CD4-positive, alpha-beta T cell treated with Interleukin-10 for 1 hour (primary cell): ENCODE measurements at regions not wholly inside any gene's neighbourhood (a gene's known extent, or its start where the extent isn't known, plus 50 kb on each side); places are given as distances from the start of the nearest gene placed in this dataset.

Experiments
- DNase-seq: peaks from one replicate; pipeline ENCODE4 v3.0.0-alpha.2; 2020

DNA sequence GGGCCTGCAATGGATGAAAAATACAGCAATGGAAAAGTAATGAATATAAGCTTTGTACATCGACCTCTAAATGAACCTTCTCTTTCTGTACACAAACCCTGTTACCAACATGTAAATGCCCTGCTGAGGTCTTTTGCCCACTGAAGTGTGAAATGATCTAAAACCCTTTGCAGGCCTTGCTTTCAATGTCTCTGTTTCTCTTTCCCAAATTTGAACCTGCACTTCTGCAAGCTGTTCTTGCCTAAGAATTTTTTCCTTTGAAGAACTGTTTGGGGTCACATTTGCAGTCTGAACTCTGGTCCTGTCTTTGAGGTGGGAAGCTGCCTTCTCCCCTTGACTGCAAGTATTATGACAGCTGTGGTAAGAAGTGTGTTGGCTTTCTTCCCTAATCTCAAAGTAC lies 1237.1 kb downstream of the FAM181B start:
- no peak for DNase-seq

DNA sequence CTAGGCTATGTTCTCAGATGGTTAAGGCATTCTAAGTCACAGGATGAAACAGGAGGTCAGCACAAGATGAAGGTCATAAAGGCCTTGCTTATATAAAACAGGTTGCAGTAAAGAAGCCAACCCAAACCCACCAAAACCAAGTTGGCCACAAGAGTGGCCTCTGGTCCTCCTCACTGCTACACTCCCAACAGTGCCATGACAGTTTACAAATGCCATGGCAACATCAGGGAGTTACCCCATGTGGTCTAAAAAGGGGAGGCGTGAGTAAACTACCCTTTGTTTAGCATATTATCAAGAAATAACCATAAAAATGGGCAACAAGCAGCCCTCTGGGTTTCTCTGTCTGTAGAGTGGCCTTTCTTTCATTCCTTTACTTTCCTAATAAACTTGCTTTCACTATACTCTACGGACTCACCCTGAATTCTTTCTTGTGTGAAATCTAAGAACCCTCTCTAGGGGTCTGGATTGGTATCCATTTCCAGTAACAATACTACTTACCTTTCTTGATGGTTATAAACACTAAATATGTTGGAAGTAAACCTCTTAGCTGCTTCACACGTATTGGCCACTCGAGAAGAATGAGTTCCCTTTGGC lies 1237.9 kb downstream of the FAM181B start:
- DNase-seq: no peak

DNA sequence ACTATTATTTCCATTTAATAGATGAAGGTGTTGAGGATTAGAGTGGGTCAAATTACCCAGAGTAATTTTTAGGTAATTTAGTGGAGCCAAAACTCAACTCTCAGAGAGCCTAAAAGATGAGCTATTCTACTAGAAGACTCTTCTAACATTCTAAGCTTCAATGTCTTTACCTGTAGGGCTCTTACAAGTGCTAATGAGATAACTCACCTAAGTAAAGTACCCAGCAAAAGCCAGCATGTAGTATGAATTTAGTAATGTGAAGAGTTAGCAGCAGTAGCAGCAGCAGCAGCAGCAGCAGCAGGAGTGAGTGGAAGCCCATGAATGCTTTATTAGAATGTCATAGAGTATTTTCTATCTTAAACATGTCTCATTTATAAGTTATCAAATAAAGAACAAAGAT lies 1239.2 kb downstream of the FAM181B start:
- DNase-seq: no peak

DNA sequence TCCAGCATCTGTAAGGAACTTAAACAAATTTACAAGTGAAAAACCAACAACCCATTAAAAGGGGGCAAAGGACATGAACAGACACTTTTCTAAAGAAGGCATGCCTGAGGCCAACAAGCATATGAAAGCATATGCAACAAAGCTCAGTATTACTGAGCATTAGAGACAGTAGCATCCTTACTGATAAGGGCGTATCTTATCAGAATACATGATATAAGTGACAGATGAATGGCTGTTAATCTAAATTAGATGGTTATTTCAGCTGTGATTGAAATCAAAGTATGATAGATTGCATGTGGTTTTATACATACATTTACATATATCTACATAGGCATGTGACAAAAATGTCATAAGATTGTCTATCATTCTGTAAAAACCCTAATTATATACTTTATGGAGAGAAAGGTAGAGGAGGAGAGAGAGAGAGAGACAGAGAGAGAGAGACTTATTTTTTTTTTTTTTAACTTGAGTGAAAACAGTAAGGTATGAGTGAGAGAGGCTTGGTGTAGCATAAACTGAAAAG lies 1240.7 kb downstream of the FAM181B start:
- DNase-seq: no peak

DNA sequence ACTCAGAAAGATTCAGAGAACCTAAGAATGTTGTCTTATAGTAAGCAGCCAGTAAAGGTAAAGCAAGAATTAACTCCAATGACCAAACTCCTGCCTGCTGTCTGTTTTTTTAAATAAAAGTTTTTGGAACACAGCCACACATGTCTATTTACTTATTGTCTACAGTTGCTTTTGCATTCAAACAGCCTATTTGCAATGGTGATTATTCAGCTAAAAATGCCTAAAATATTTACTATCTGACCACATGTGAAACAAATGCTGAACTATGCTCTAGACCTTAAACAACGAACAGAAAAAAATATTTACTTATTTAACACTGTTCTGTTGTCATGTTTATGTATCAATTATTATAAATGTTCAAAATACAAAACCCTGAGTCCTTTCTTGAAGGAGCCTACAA lies 1246.6 kb downstream of the FAM181B start:
- no peak for DNase-seq

DNA sequence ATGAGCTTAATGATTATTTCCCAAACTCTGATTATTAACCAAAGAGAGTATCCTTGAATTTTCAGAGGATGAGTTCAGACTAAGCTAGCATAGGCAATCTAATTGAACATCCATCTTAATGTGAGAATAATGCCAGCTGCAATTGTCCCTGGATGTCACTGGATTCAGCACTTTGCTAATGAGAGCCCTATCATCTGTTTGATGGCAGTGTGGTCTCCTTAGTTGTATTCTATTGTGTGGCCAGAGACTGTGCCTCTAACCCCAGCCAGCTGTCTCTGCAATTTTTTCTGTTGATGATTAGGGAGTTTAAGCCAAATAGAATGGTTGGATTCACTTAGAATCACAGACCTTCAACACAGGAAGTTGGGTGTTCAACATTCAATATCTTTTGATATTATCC lies 1249.5 kb downstream of the FAM181B start:
- no peak for DNase-seq

DNA sequence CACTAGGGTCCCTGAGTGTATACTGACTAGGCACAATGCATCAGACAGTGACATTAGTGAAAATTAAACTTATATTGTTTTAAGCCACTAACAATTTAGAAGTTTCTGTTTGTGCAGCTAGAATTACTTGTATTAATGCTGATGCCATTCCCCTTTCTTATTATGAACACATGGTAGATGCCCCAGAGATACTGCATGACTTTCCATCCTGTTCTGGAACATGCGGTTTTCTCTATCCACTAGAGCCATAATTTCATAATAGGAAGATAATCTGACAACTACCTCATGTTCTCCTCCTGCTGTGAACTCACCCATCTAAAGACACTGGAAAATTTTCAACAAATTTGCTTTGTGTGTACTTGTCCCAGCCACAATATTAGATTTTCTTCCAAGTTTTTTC lies 1256.4 kb downstream of the FAM181B start:
- DNase-seq: no peak

DNA sequence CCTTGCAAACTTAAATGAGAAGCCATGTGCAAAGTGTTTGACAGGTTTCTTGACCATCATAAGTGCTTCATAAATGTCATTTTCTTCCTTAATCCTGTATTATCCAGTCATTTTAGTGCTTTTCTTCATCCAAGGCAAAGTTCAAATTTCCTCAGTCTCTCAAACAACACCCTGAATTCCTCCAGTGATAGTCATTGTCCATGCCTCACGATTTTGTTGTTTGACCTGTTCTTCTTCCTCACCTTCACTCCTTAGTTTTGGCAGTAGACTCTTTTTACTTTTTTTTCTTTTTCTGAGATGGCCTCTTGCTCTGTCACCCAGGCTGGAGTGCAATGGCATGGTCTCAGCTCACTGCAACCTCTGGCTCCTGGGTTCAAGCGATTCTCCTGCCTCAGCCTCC lies 1257.3 kb downstream of the FAM181B start:
- no peak for DNase-seq

DNA sequence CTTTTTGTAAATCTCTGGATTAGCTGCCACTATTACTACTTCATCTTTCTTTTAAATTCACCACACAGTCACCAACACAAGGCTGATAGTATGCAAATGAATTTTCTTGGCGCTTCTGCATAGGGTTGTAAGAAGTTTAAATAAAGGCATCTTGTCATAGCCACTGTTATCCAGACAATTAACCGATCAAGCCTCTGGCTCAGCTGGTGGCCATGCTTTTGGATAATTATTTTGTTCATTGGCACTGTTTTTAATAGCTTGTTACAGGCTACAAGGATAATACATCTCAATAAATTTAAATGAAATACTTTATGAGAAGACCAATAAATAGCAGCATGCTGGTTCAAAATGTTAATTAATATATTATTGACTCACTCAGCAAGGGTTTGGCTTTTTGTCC lies 1261.0 kb downstream of the FAM181B start:
- DNase-seq: no peak

DNA sequence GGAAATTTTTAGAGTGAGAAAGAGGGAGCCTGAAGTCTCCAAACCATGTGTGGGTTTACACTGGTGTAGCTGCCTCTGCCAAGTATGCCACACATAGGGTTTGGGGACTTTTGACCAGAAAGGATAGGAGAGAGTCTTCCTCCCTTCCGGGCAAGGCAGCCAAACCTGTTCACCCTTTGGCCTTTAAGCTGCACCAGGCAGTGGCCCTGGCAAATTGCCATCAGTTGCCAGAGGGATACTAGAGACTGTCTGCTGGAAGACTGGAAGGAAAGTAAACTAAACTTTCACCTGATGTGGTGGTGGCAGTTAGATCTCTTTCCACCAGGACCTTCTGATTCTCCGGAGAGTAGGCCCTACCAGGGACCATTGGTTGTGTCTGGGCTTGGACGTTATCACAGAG lies 1263.2 kb downstream of the FAM181B start:
- no peak for DNase-seq

DNA sequence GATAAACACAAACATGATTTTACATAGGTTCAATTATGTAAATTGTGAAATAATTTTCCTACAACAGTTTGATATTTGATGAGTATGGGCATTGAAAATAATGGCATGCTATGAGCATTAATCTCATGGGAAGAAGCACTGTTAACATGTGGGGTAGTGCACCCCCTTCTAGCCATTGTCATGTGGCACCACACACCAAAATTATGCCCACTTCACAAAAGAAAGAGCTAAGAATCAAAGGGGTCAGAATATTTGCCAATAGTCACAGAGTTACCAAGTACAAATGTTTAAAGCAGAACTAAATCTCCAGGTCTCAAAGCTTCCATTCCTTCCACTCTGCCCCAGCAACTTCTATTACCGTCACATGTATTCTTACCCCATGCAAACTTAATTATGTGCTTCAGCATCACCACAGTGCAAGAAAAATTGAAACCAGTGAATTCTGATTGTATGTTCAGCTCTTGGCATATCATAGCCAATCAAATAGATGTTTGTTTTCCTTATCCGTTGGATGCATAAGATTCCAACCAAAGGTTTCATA lies 1273.8 kb downstream of the FAM181B start:
- no peak for DNase-seq

DNA sequence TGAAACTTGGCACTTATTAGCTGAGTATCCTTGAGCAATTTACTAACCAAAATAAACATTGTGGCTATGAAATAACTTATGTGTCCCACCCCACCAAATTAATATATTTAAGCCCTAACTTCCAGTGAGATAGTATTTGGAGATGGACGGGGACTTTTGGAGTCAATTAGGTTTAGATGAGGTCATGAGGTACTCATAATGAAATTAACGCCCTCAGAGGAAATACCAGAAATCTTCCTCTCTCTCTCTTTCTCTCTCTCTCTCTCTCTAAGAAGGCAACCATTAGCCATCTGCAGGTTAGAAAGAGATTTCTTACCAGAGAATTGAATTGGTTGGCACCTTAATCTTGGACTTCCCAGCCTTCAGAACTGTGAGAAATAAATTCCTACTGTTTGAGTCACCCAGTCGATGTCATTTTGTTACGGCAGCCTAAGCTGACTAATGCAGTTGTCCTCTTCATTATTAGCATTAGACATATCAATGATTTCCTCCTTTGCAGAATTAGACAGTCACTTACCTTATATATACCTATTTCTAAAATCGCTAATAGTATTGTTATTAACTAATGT lies 1284.0 kb downstream of the FAM181B start:
- DNase-seq: no peak

DNA sequence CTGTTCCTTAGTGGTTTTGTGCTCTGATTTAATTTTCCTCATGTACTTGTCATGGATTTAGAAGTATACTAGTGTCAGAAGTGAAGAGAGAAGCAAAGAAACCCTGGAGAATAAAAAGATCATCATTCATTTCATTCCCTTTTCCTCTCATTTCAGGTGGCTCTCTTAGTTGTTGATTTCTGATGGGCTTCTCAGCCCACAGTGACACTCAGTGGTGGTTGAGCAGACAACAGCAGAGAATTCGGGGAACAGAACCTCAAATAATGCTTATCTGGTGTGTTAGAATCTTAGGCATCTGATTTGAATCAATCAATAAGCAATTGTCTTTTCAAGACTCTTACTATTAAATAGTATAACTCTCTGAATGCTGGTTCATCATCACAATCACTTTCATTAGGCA lies 1289.4 kb downstream of the FAM181B start:
- no peak for DNase-seq

DNA sequence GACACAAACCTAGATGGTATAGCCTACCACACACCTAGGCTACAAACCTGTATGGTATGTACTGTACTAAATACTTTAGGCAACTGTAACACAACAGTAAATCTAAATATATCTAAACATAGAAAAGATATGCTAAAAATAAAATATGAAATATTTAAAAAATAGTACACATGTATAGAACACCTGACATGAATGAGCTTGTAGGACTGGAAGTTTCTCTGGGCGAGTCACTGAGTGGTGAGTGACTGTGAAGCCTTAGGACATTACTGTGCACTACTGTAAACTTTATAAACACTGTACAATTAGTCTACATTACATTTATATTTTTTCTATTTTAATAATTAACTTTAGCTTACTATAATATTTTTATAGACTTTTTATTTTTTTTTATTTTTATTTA lies 1301.3 kb downstream of the FAM181B start:
- no peak for DNase-seq

DNA sequence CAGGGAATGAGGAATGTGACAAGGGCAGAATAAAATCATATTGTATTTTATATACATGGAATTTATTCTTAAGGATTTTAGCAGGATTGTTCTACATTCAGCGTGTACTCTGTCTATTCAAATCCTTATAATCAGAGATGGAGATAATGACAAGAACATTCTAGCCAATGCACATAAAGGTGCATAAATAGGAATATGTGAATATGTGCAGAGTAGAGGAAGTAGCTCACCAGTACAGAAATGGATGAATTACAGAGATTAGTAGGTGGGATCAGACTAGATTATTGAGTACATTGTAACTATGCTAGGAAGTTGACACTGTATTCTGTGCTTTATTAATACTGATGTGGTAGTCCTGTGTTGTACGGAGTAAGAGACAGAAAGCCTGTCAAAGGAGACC lies 1308.8 kb downstream of the FAM181B start:
- no peak for DNase-seq

DNA sequence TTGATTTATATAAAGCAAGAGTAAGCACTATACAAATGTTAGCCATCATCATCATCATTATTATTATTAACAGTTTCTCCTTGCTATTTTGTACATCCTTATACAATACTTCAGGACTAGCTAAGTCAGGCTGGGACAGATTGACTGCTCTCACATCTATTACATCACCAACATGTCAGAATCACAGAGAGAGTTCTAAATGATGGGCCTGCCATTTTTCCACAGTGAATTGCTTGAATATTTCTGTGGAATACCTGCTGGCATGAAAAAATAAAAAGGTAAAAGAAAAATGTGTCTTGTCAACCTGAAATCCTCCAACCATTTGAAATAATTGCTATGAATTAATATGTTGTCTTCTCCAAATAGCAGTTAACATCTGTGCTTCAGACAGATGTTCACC lies 1311.3 kb downstream of the FAM181B start:
- DNase-seq: no peak

DNA sequence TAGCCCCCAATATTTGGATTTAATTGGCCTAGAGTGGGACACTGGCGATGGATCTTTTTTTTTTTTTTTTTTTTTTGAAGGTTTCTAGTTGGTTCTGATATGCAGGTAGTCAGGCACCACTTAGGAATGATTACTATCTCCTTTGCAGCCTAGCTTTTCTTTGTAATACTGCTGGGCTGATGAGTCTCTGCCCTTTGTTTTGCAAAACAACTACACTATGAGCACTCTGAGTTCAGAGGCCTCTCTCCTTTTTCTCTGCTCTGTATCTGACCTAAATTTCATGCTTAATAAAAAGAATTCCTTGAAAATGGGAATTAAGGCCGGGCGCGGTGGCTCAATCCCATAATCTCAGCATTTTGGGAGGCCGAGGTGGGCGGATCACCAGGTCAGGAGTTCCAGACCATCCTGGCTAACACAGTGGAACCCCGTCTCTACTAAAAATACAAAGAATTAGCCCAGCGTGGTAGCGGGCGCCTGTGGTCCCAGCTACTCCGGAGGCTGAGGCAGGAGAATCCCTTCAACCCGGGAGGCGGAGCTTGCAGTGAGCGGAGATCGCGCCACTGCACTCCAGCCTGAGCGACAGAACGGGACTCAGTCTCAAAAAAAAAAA lies 1312.3 kb downstream of the FAM181B start:
- no peak for DNase-seq

DNA sequence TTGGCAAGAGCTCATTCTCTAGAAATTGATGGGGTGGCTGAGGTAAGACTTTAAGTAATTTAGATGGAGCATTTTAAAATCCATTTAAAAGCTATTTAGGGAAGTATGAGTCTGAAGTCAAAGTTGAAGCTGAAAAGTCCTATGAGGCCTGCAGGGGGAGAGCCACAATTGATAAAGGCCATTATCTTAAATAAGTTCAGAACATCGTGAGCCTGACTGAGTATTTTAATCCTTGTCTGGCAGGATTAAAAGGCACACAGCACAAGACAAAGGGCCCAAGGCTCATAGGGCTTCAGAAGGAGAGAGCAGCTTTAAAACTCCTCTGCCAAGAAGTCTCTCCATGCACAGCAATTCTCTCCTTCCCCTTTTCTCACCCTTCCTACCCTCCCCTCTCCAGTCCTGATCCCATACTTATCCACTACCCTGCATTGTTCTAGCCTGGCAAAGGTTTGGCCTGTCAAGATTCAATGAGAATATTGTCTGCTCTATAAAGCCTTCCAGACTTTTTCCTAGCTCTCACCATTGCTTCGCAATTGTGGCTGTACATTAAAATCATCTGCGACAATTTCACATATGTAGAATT lies 1312.9 kb downstream of the FAM181B start:
- no peak for DNase-seq

DNA sequence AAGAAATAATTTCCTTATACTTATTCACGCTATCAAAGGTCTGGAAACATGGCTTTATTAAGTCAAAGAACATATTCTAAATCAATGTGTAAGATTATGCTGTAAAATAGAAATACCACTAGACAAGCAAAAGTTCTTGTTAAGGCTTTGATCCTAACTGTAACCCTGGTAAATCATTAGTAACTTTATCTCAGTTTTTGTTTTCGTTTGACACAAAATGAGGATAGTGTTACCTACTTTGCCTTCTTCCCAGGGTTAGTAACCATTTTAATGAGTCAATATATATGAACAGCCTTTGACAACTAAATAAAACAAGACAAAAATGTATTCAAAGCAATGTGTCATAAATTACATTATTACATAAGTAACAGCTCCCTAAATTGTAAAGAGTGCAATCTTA lies 1336.3 kb downstream of the FAM181B start:
- no peak for DNase-seq

DNA sequence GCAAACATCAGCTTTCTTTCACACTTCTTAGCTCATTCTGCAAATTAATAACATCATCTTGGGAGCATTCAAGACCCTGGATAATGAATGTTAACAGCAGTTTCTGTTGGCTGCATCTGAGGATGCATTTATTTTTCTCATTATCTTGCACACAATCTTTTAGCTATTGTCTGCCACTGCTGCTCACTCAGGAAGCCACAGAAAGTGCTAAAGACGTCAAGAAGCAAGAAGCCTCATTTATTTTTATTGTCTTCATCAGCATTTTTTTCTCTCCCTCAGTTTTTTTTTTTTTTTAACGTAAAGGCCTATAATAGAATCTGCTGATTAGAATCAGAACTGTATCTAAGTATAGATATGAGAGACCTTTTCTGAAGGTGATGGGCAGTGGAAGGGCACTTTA lies 1339.4 kb downstream of the FAM181B start:
- DNase-seq: no peak

DNA sequence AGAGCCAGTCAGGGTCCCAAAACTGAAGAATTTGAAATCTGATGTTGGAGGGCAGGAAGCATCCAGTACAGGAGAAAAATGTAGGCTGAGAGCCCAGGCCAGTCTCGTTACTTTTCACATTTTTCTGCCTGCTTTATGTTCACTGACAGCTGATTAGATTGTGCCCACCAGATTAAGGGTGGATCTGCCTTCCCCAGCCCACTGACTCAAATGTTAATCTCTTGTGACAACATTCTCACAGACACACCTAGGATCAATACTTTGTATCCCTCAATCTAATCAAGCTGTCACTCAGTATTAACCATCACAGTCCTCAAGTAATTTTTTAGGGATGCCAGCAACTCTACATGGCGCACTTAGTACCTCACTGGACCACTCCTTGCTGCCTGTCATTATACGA lies 1345.3 kb downstream of the FAM181B start:
- no peak for DNase-seq

DNA sequence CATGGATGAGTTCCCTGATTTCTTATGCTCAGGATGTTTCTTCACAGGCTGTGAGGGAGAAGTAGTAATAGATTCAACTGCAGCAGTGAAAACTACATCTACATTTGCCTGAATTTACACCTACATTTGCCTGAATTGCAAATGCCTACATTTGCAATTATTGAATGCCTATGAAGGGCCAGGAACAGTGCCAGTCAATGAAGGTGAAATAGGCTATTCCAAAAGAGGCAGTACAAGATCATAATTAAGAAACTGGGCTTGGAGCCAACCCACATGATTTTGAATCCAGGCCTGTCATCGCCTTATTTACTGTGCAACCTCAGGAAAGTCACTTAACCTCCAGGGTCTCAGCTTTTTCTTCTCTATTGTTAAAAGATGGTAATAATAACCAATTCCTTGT lies 1353.3 kb downstream of the FAM181B start:
- no peak for DNase-seq

DNA sequence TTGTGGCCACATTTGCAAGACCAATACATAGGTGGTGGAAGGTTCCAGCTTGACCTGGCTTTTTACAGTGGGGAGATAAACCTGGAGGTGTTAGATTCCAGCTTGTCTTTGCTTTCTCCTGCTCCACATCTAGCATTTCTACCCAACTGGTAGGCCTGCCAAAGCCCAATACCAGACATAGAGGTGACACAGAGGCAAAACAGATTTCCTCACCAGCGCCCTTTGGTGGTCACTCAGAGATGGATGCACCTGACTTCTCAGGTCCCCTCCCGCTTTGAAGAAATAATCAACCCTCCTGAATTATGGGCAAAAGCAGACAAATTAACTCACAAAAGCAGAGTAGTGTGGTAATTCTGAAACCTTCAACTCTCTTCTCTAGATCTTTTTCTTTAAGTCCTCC lies 1356.2 kb downstream of the FAM181B start:
- no peak for DNase-seq

DNA sequence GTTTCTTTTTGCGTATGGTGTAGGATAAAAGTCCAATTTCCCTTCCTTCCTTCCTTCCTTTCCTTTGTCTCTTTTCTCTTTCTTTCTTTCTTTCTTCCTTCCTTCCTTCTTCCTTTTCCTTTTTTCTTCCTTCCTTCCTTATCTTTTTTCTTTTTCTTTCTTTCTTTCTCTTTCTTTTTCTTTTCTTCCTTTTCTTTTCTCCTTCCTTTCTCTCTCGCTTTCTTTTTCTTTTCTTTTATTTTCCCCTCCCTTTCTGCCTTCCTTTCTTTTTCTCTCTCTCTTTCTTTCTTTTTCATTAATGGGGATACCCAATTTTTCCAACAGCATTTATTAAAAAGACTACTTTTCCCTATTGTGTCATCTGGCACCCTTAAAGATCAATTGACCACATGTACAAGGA lies 1359.7 kb downstream of the FAM181B start:
- DNase-seq: no peak
